NB4 (cell line): ENCODE measurements at regions not wholly inside any gene's neighbourhood (a gene's known extent, or its start where the extent isn't known, plus 50 kb on each side); places are given as distances from the start of the nearest gene placed in this dataset.

Experiments
- DNase-seq: peaks from one replicate; pipeline ENCODE4 v3.0.0; 2010; ENCODE audit warnings: low read depth
- H3K4me3 ChIP-seq: one replicate; pipeline ENCODE4 v1.5.1; 2011; ENCODE audit warnings: mild to moderate bottlenecking, low read depth, low read length, moderate library complexity
- MYC ChIP-seq: IDR thresholded peaks from 2 replicates; pipeline ENCODE4 v1.6.1; 2011; ENCODE audit warnings: low read depth, low read length
- POLR2A ChIP-seq: IDR thresholded peaks from 2 replicates; pipeline ENCODE4 v1.6.1; 2011; ENCODE audit warnings: mild to moderate bottlenecking; ENCODE audit not compliant: insufficient read length; ENCODE audit errors: extremely low read depth
- TF ChIP-seq, protein P1 (sequence below): IDR thresholded peaks from 2 replicates; pipeline ENCODE4 v1.6.1; 2011; ENCODE audit warnings: low read depth, low read length
- TF ChIP-seq, protein P2 (sequence below): IDR thresholded peaks from one replicate; pipeline ENCODE4 v1.5.1; 2012; ENCODE audit warnings: low read depth, low read length

DNA sequence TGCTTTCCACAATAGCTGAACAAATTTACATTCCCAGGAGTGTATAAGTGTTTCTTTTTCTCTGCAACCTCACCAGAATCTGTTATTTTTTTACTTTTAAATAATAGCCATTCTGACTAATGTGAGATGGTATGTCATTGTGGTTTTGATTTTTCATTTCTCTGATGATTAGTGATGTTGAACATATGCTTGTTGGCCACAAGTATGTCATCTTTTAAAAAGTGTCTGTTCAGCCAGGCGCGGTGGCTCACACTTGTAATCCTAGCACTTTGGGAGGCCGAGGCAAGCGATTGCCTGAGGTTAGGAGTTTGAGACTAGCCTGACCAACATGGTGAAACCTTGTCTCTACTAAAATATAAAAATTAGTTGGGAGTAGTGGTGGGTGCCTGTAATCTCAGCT, 619.3 kb downstream of the SI start:
- H3K4me3 ChIP-seq = no peak overlapping the region
- no peak for DNase-seq
- TF ChIP-seq MYC (no peak), POLR2A (no peak)
- TF ChIP-seq, protein P1, sequence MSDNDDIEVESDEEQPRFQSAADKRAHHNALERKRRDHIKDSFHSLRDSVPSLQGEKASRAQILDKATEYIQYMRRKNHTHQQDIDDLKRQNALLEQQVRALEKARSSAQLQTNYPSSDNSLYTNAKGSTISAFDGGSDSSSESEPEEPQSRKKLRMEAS = no peak
- TF ChIP-seq, protein P2, sequence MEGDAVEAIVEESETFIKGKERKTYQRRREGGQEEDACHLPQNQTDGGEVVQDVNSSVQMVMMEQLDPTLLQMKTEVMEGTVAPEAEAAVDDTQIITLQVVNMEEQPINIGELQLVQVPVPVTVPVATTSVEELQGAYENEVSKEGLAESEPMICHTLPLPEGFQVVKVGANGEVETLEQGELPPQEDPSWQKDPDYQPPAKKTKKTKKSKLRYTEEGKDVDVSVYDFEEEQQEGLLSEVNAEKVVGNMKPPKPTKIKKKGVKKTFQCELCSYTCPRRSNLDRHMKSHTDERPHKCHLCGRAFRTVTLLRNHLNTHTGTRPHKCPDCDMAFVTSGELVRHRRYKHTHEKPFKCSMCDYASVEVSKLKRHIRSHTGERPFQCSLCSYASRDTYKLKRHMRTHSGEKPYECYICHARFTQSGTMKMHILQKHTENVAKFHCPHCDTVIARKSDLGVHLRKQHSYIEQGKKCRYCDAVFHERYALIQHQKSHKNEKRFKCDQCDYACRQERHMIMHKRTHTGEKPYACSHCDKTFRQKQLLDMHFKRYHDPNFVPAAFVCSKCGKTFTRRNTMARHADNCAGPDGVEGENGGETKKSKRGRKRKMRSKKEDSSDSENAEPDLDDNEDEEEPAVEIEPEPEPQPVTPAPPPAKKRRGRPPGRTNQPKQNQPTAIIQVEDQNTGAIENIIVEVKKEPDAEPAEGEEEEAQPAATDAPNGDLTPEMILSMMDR = no peak

DNA sequence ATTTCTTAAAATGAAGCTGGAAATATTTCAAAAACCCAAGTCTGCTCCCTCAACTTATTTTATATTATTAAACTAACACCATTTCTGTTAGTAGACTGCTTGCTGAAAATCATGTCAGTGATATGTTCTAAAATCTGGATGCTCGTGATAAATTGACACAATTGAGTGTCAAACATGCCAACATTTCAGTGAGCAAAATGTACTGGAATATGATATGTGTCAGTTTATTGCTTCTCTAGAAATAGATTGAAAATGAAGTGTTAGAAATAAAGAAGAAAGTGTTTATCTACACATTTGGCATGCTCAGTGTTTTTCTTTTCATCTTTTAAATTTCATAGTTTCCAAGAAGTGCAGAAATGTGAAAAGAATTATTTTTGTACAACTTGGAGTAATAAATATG, 624.6 kb downstream of the SI start:
- TF ChIP-seq POLR2A (no peak), MYC (no peak)
- TF ChIP-seq, protein P2 = no peak
- TF ChIP-seq, protein P1 = no peak
- no peak for DNase-seq
- H3K4me3 ChIP-seq = no peak overlapping the region

DNA sequence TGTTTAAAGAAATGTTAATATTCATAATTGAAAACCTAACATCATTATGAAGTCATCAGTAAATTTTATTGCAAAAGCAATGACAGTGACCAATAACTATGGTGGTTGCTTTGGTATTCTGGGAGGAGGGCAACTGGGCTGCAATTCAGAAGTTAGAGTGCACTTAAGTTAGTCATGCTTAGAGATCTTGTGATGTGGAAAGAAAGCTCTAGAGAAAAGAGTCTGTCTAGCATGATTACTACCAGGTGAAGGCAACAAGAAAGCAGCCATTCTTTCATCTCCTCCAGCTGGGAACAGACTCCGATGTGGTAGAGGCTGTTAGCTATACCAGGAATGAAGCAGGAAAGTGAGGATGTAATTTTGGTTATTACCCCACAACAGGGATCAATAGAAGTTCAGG, 625.6 kb downstream of the SI start:
- DNase-seq = no peak
- H3K4me3 ChIP-seq = no peak overlapping the region
- TF ChIP-seq POLR2A (no peak), MYC (no peak)
- TF ChIP-seq, protein P1 = no peak
- TF ChIP-seq, protein P2 = no peak

DNA sequence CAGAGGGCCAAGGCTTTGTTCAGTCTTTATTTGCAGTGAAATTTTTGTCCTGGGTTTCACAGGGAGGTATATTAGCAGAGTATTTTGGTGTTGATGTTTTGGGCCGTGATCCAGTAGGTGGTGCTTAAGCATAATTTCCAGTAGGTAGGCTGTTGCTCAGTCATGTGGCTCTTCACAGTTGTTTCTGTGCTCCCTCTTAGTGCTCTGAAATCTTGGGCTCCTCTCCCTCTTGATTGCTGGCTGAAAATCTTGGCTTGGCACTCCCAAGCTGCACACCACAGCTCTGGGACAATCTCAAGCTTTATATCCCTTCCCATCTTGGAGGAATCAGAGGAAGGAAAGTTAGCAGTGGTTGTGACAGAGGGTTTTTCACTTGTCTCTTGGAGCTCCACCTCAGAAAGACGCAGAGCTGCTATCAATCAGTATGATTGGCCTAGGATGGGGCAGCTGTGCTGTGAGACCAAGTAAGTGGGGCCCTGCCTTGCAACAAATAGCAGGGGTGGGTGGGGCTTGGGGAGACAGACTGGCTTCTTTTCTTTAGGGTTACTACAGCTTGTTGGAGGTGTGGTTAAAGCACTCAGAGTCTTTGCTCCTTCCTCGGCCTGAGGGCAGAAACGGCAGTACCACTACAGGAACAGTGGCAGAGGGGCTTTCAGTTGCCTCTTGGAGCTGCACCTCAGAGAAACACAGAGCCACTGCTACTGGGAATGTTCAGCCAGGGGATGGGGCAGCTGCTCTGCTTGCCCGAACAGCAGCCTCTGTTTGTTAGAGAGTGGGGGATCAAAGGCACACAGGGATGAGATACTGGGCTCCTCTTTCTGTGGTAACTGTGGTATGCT, 627.0 kb downstream of the SI start:
- H3K4me3 ChIP-seq = no peak overlapping the region
- DNase-seq = no peak
- TF ChIP-seq, protein P2 = no peak
- TF ChIP-seq POLR2A (no peak), MYC (no peak)
- TF ChIP-seq, protein P1 = no peak

DNA sequence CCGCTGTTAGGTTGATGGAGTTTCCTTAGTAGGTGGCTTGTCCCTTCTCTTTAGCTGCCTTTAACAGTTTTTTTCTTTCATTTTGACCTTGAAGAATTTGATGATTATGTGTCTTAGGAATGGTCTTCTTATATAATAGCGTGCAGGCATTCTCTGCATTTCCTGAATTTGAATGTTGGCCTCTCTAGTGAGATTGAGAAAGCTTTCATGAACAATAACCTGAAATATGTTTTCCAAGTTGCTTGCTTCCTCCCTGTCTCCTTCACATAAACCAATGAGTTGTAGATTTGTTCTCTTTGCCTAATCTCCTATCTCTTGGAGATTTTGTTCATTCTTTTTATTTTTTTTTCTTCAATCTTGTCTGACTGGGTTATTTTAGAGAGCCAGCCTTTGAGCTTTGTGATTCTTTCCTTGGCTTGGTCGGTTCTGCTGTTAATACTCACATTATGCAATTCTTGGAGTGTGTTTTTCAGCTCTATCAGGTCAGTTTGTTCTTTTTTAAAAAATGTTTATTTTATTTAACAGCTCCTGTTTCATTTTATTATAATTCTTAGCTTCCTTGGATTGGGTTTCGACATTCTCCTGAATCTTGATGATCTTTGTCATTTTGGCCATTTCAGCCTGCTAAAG, 627.9 kb downstream of the SI start:
- no peak for DNase-seq
- H3K4me3 ChIP-seq = no peak overlapping the region
- TF ChIP-seq POLR2A (no peak), MYC (no peak)
- TF ChIP-seq, protein P2 = no peak
- TF ChIP-seq, protein P1 = no peak
